RWPE1 (cell line): ENCODE measurements at regions not wholly inside any gene's neighbourhood (a gene's known extent, or its start where the extent isn't known, plus 50 kb on each side); places are given as distances from the start of the nearest gene placed in this dataset.

Experiments
- CTCF ChIA-PET: fragments of 350-600 bp; sonication (Branson Sonifier 250); formaldehyde crosslinking; extraction: SDS; loops from one replicate; lab custom pipeline; 2021; lab: Yijun Ruan, JAX
- POLR2A ChIA-PET: fragments of 400-600 bp; formaldehyde crosslinking; extraction: SDS; loops from one replicate; lab custom pipeline; 2020; ENCODE audit warnings: antibody characterized with exemption; ENCODE audit not compliant: low non-redundant PET; lab: Yijun Ruan, JAX
- DNase-seq: peaks from one replicate; pipeline ENCODE4 v3.0.0; 2012; ENCODE audit warnings: low spot score
- H3K27ac ChIP-seq: fragments of 450-650 bp; 2 replicates; pipeline ENCODE4 v1.5.1; 2017
- TF ChIP-seq, protein P1 (sequence below): fragments of 450-650 bp; conservative IDR thresholded peaks from 2 replicates; pipeline ENCODE4 v1.5.1; 2017; ENCODE audit warnings: low read depth, mild to moderate bottlenecking

DNA sequence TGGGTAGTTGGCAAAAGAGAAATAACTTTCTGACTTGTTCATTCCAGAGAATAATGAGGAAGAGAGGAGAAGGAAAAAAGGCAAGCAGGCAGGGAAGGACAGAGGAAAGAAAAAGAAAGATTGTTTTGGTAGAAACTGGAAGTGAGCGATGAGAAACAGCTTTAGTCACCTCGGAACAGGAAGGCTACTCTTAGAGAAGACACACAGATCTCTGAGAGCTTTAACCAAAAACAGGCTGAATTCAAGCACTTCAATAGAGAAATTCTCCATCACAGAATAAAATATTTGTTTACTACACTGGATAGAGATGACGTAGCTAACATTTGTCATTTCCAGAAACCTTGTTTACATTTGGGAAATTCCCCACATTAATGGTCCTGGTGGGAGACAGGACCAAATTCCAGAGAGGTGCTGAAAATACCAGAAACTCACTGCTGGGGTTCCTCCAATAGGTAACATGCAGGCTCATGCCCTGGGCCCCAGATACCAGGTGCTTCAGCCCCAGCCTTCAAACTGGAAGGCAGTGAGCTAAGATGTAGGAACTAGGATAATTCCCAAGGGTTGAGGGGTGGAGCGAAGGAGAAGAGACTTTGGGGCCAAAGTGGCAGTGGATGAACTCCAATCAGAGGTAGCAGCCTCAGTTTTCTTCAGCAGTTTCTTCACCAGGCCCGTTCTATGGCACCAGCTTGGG lies 227.7 kb upstream of the GRAMD2B start:
- no peak for DNase-seq
- TF ChIP-seq, protein P1, sequence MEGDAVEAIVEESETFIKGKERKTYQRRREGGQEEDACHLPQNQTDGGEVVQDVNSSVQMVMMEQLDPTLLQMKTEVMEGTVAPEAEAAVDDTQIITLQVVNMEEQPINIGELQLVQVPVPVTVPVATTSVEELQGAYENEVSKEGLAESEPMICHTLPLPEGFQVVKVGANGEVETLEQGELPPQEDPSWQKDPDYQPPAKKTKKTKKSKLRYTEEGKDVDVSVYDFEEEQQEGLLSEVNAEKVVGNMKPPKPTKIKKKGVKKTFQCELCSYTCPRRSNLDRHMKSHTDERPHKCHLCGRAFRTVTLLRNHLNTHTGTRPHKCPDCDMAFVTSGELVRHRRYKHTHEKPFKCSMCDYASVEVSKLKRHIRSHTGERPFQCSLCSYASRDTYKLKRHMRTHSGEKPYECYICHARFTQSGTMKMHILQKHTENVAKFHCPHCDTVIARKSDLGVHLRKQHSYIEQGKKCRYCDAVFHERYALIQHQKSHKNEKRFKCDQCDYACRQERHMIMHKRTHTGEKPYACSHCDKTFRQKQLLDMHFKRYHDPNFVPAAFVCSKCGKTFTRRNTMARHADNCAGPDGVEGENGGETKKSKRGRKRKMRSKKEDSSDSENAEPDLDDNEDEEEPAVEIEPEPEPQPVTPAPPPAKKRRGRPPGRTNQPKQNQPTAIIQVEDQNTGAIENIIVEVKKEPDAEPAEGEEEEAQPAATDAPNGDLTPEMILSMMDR = no peak
- ChIA-PET CTCF (no interaction called here), POLR2A (no interaction called here)
- no peak overlapping the region for H3K27ac ChIP-seq

DNA sequence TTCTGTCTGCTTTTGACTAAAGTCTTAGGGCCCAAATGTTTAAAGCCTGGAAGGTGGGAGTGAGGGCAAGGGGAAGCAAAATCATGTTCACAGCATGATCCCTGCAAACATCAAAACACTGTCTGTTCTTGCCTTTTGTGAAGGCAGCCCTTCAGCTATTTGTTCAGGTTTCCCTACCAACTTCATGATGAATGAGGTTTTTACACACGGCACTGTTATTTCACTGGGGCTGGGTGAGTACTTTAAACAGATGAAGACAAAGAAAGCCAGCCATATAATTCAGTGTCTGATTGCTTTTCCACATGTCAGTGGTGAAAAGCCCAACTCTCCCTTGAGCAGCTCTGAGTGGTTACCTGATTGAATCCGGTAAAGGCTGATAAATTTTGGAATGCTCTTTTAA lies 224.7 kb upstream of the GRAMD2B start:
- CTCF ChIA-PET = interaction anchor here (0.6 kb wide), 1 partner anchor 33 kb away, joined by 4 read pairs; no protein-coding TSS in a partner anchor
- TF ChIP-seq, protein P1 = no peak
- POLR2A ChIA-PET = no interaction called here
- no peak for DNase-seq
- no peak overlapping the region for H3K27ac ChIP-seq

DNA sequence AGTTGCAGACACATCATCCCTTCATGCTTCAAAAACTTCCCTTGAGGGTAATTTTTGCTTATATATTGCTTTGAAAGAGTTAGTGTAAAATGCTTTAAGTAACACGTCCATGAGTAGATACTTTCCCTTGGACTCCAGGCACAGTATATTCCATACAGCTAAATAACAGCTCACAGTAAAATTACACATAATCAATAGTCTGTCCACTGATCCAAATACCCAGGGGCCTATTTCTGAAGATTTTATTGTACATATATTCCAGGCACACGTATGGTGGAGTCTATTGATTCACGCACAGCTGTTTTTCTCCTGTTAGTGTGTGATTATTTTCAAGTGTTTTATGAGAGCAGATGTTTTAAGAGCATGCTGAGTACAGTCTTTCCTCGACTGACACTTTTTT lies 223.7 kb upstream of the GRAMD2B start:
- TF ChIP-seq, protein P1 = no peak
- CTCF ChIA-PET = no interaction called here
- no peak overlapping the region for H3K27ac ChIP-seq
- no peak for DNase-seq
- POLR2A ChIA-PET = no interaction called here

DNA sequence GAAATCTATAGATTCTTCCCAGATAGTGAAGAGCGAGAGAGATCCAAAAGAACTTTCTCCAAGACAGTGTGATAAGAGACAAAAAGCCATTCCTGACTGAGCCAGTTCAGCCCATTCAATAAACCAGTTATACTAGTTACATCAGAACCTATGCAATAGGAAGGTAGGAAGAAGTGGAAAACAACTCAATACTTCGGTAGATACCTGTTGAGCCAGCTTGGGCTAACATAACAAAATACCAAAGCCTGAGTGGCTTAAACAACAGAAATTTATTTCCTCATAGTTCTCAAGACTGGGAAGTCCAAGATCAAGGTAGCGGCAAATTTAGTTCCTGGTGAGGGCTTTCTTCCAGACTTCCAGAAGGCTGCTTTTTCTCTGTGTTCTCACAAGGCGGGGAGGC lies 214.5 kb upstream of the GRAMD2B start:
- TF ChIP-seq, protein P1 = no peak
- CTCF ChIA-PET = no interaction called here
- no peak overlapping the region for H3K27ac ChIP-seq
- POLR2A ChIA-PET = no interaction called here
- DNase-seq = no peak

DNA sequence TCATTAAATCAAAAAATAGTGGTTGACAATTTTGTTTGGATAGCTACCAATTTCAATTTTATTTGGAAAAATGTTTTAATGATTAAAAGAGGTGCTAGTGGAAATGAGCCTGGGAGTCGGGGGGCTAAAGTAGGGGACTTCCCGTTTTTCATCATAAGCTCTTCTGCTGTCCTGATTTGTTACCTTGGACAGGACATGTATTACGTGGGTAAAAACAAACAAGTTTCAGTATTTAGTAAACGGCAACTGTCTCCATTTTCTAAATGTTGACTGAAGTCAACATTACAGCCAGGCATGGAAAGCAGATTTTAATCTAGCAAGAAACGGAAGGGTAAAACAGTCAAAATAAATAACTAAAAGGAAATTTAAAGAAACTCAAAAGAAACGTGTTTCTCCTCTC lies 212.3 kb upstream of the GRAMD2B start:
- ChIA-PET CTCF (interaction anchor here (1.2 kb wide), 1 partner anchor 222 kb away, joined by 5 read pairs; no protein-coding TSS in a partner anchor), POLR2A (no interaction called here)
- H3K27ac ChIP-seq = no peak overlapping the region
- TF ChIP-seq, protein P1 = no peak
- DNase-seq = no peak

DNA sequence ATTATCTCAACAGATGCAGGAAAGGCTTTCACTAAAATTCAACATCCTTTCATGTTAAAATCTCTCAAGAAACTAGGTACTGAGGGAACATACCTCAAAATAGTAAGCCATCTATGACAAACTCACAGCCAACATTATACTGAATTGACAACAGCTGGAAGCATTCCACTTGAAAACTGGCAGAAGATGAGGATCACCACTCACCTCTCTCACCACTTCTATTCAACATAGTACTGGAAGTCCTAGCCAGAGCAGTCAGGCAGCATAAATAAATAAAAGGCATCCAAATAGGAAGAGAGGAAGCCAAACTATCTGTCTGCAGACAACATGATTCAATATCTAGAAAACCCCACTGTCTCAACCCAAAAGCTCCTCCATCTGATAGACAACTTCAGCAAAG lies 203.6 kb upstream of the GRAMD2B start:
- ChIA-PET POLR2A (no interaction called here), CTCF (no interaction called here)
- TF ChIP-seq, protein P1 = no peak
- no peak for DNase-seq
- H3K27ac ChIP-seq = no peak overlapping the region
